ENCODE measurements at regions not wholly inside any gene's neighbourhood (a gene's known extent, or its start where the extent isn't known, plus 50 kb on each side); places are given as distances from the start of the nearest gene placed in this dataset.

GRCh38 chr6:141269684-141270083 lies 863.0 kb upstream of the GJE1 start:
- TF ChIP-seq CTCF (IDR thresholded peaks at IDR 0.05) (no peak), POLR2A (IDR thresholded peaks at IDR 0.05) (no peak)
